GM21825 (cell line): ENCODE measurements at regions not wholly inside any gene's neighbourhood (a gene's known extent, or its start where the extent isn't known, plus 50 kb on each side); places are given as distances from the start of the nearest gene placed in this dataset.
"Not testable (repeated sequence)": the region's sequence is repeated elsewhere in the genome, so short reads cannot be mapped to it uniquely, and the experiment has no call there.

Experiments
- ATAC-seq: cut with Tn5 transposase; IDR thresholded peaks from one replicate; pipeline ENCODE4 v1.9.1; 2021; ENCODE audit warnings: mild to moderate bottlenecking, moderate library complexity; ENCODE audit not compliant: unreplicated experiment

GRCh38 chr2:48180557-48180956, 133.9 kb upstream of the FOXN2 start:
- ATAC-seq, result no peak

- ATAC-seq, result no peak
Measured at GRCh38 chr2:48183276-48183675, 131.2 kb upstream of the FOXN2 start.

- ATAC-seq, result no peak
Measured at GRCh38 chr2:48183991-48184390, 130.5 kb upstream of the FOXN2 start.

DNA sequence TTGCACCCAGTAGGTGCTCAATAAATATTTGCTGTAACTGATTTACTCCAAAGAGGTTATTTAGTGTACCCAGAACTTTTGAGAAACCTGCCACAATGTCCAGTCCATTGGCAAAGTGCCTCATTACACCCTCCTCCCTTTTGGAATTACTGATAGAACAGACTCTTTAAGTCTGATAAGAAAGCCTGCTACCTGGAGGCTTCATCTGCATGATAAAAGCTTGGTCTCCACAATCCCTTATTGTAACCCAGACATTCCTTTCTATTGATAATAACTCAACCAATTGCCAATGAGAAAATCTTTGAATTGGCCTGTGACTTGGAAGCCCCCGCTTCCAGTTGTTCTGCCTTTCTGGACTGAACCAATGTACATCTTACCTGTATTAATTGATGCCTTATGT, 127.0 kb upstream of the FOXN2 start:
- ATAC-seq, result no peak

- no peak for ATAC-seq
Measured at GRCh38 chr2:48189552-48190228, 124.8 kb upstream of the FOXN2 start.

DNA sequence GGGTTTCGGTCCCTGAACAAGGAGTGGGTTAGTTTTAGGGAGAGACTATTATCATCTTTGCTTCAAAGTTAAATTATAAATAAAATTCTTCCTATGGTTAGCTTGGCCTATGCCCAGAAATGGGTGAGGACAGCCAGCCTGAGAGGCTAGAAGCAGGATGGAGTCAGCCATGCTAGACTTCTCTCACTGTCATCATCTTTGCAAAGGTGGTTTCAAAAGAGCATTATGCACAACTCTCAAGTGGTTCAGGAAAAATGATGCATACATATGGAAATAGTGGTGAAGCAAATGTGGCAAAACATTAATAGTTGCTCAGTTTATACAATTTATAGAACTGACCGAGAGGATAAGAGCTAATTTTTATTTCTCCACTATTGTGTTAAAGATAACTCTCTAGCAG, 124.3 kb upstream of the FOXN2 start:
- ATAC-seq, result no peak

DNA sequence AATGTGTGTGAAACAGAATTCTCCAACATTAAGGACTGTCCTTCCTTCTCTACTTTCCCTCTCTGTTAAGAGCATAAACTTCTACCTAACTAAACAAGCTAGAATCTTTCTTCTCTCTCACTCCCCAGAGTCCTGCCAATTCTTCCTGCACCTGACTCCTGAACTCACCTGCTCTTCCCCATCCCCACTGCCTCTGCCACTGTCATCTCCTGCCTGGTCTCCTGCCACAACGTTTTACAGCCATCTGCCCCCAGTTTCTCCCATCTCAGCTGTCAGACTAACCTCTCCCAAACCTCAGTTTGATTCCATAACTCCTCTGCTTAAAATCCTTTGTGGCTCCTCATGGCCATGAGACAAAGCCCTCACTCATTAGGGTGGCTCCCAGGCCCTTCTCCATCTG, 119.8 kb upstream of the FOXN2 start:
- no peak for ATAC-seq

DNA sequence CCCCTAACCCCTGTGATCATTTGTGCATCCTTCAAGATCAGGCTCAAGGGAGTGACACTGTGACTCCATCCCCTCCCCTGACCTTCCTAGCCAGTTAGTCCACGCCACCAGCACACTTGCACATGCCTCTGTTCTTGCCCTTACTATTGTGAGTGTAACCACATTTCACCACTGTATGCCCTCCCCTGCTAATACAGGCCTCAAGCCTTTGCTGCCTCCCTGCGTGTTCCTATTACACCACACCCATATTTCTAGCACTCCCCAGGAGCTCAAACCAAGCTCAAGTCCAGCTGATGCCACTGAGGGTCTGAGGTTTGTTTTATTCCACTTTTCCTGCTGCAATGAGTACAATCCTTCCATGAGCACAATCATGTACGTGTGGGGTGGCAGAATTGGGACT, 119.3 kb upstream of the FOXN2 start:
- ATAC-seq, result no peak

DNA sequence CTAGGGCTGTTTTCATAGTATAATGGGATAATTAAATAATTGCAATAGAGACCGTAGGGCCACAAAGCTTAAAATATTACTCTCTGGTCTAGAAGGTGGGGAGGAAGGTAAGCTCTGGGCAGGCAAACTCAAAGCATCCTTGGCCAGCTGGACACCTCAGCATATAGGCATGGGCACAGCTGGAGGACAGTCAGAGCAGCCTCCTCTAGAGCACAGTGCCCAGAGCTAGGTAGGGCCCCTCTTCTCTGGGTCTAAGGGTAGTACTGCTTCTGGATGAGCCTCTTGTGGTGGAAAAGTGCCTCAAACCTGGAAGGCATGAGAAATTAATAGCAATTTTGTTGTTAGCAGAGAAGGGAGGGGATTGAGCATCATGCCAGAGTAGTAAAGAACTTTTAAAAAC, 116.9 kb upstream of the FOXN2 start:
- no peak for ATAC-seq

- no peak for ATAC-seq
Measured at GRCh38 chr2:48198371-48198770, 116.1 kb upstream of the FOXN2 start.

- no peak for ATAC-seq
Measured at GRCh38 chr2:48199070-48199469, 115.4 kb upstream of the FOXN2 start.

- ATAC-seq, result no peak
Measured at GRCh38 chr2:48200620-48201293, 113.7 kb upstream of the FOXN2 start.

GRCh38 chr2:48201435-48201834, 113.0 kb upstream of the FOXN2 start:
- not testable (repeated sequence) for ATAC-seq

DNA sequence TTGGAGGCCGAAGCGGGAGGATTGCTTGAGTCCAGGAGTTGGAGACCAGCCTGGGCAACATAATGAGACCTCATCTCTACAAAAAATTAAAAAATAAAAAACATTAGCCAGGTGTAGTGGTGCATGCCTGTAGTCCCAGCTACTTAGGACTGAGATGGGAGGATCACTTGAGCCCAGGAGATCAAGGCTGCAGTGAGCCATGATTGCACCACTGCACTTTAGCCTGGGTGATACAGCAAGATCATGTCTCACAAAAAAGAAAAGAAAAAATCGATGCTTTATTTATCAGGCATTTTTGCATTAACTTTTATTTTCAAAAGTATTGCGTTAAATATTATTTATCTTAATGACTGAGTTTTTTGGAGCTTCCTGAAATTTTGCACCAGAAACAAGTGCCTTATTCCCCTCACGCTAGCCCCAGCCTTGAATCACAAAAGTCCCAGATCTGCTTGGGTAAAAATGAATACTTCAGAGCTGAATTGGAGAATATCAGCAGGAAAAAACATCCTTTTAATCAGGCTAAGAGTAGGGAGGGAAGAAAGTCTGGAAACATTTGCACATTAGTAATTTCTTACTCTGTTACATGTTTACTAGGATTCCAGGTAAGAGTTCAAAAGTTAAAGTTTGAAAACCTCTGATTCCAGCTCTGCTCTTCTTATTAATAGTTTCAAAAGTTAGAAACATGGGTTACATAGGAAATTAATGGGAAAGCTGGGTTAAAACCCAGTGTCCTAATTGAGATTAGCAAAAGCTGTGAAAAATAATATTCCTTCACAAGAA, 111.4 kb upstream of the FOXN2 start:
- no peak for ATAC-seq

- no peak for ATAC-seq
Measured at GRCh38 chr2:48203668-48204067, 110.8 kb upstream of the FOXN2 start.

DNA sequence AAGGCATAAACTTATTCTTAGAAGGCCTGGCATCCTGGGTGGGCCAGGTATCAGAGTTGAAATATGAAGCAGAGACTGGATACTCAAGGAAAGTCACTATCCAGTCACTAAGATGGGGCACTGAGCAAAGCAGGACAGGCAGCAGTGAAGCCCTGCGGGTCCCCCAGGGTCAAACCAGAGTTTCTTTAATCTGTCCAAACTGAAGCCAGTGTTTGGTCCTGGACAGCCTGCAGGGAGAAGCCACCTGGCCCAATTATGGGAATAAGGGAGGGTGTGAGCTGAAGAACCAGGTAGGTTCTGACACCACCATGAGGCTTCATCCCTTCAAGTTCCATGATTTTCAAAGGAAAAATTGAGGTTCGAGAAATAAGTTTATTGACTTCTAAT, 109.7 kb upstream of the FOXN2 start:
- no peak for ATAC-seq

DNA sequence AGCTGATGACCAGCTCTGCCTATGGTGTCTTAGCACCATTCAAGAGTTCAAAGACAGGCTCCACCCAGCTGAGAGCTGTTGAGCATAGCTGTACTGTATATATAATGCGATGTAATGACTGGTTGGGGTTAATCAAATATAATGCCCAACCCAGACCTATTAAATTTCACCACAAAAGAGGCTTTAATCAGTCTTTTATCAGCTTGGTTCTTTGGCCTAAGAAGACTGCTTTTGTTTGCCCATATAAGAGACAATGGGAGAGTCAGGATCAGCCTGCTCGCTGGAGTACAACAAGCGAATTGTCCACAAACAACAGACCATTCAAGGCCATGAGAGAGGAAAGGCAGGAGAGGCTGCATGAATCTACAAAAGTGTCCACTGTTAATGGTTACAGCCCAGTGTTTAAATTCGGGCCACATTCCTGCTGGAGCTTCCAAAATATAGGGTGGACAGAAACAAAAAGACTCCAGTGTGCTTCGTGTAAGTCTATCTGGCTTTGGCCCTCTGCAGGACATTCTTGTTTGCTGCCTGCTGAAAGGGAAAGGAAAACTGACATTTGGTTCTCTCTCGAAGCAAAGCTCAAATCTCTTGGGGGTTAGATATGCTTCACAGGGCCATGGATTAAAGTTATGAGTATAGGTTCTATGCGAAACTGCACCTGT, 109.2 kb upstream of the FOXN2 start:
- peak; percentile 73 for ATAC-seq

DNA sequence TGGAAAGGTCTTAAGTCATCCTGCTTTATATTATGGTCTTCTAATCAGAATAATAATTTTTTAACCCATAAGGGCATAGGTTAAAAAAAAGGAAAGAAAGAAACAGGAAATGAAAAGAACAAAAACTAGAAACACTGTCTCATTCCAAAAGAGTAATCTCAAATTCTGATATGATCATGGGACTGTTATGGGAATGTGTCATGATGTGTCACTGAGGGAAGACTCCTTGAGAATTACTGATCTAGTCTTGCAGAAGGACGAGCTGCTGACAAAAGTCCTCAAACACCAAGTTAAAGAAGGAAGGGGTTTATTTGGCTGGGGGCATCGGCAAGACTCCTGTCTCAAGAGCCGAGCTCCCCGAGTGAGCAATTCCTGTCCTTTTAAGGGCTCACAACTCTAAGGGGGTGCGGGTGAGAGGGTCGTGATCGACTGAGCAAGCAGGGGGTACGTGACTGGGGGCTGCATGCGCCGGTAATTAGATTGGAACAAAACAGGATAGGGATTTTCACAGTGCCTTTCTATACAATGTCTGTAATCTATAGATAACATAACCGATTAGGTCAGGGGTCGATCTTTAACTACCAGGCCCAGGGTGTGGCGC, 108.3 kb upstream of the FOXN2 start:
- not testable (repeated sequence) for ATAC-seq

DNA sequence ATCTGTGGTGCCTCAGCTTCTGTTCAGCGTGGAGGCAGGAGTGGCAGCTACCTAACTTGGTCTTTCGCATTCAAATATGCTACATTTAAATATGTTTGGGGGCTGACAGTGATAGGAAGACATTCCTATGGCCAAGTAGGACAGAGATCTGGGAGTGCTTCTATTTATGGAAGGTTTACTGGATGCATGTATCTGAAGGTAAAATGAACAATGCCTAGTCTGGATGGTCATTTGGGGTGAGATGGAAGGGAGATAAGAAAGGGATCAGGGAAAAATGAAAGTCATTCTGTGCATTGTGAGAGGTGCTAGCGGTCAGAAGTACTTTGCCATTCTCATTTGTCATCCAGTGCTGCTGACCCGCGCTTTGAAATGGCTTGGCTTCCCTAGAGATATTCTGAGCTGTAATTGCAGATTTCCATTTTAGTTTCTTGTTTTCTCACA, 107.3 kb upstream of the FOXN2 start:
- ATAC-seq, result no peak

- ATAC-seq, result no peak
Measured at GRCh38 chr2:48207851-48208250, 106.6 kb upstream of the FOXN2 start.
